ENCODE measurements at regions not wholly inside any gene's neighbourhood (a gene's known extent, or its start where the extent isn't known, plus 50 kb on each side); places are given as distances from the start of the nearest gene placed in this dataset.

- TF ChIP-seq CTCF (IDR thresholded peaks at IDR 0.05; ENCODE audit: unreplicated experiment): no peak
- Mint-ChIP-seq H3K36me3 (ENCODE audit: low read depth, unreplicated experiment) (peaks cover 4% of the 10 kb centered on the region), H3K27me3 (ENCODE audit: unreplicated experiment) (no peaks in the 10 kb centered on the region), H3K4me1 (ENCODE audit: unreplicated experiment) (peaks cover 4% of the 10 kb centered on the region), H3K27ac (ENCODE audit: unreplicated experiment) (no peak overlapping the region), H3K4me3 (ENCODE audit: unreplicated experiment) (no peak overlapping the region), H3K9me3 (ENCODE audit: unreplicated experiment) (no peaks in the 10 kb centered on the region)
- no peak for DNase-seq (ENCODE audit: low spot score)
Measured at GRCh38 chr20:56798634-56799033, 169.5 kb downstream of the TFAP2C start.

- H3K4me3 Mint-ChIP-seq (ENCODE audit: unreplicated experiment): no peak overlapping the region
- H3K27ac Mint-ChIP-seq (ENCODE audit: unreplicated experiment): no peak overlapping the region
- H3K27me3 Mint-ChIP-seq (ENCODE audit: unreplicated experiment): no peaks in the 10 kb centered on the region
- H3K36me3 Mint-ChIP-seq (ENCODE audit: low read depth, unreplicated experiment): peaks cover 4% of the 10 kb centered on the region
- H3K9me3 Mint-ChIP-seq (ENCODE audit: unreplicated experiment): no peaks in the 10 kb centered on the region
- no peak for TF ChIP-seq CTCF (IDR thresholded peaks at IDR 0.05; ENCODE audit: unreplicated experiment)
- H3K4me1 Mint-ChIP-seq (ENCODE audit: unreplicated experiment): peaks cover 4% of the 10 kb centered on the region
- DNase-seq (ENCODE audit: low spot score): no peak
Measured at GRCh38 chr20:56799187-56799586, 170.1 kb downstream of the TFAP2C start.

GRCh38 chr20:56800088-56800487 lies 171.0 kb downstream of the TFAP2C start:
- Mint-ChIP-seq H3K36me3 (ENCODE audit: low read depth, unreplicated experiment) (peaks cover 4% of the 10 kb centered on the region), H3K4me3 (ENCODE audit: unreplicated experiment) (no peak overlapping the region), H3K27ac (ENCODE audit: unreplicated experiment) (no peak overlapping the region), H3K4me1 (ENCODE audit: unreplicated experiment) (peaks cover 4% of the 10 kb centered on the region), H3K9me3 (ENCODE audit: unreplicated experiment) (no peaks in the 10 kb centered on the region), H3K27me3 (ENCODE audit: unreplicated experiment) (no peaks in the 10 kb centered on the region)
- TF ChIP-seq CTCF (IDR thresholded peaks at IDR 0.05; ENCODE audit: unreplicated experiment): no peak
- DNase-seq (ENCODE audit: low spot score): no peak

GRCh38 chr20:56801971-56802755 lies 173.1 kb downstream of the TFAP2C start:
- no peak for TF ChIP-seq CTCF (IDR thresholded peaks at IDR 0.05; ENCODE audit: unreplicated experiment)

GRCh38 chr20:56802805-56803204 lies 173.7 kb downstream of the TFAP2C start:
- TF ChIP-seq CTCF (IDR thresholded peaks at IDR 0.05; ENCODE audit: unreplicated experiment): no peak
- H3K27ac Mint-ChIP-seq (ENCODE audit: unreplicated experiment): no peak overlapping the region
- no peak for DNase-seq (ENCODE audit: low spot score)
- H3K9me3 Mint-ChIP-seq (ENCODE audit: unreplicated experiment): no peaks in the 10 kb centered on the region
- peaks cover 4% of the 10 kb centered on the region for H3K36me3 Mint-ChIP-seq (ENCODE audit: low read depth, unreplicated experiment)
- H3K4me1 Mint-ChIP-seq (ENCODE audit: unreplicated experiment): no peaks in the 10 kb centered on the region
- H3K4me3 Mint-ChIP-seq (ENCODE audit: unreplicated experiment): no peak overlapping the region
- H3K27me3 Mint-ChIP-seq (ENCODE audit: unreplicated experiment): no peaks in the 10 kb centered on the region

More at GRCh38 chr20:56801971-56802755, 173.1 kb downstream of the TFAP2C start:
- H3K4me1 Mint-ChIP-seq (ENCODE audit: unreplicated experiment): no peaks in the 10 kb centered on the region
- H3K27me3 Mint-ChIP-seq (ENCODE audit: unreplicated experiment): no peaks in the 10 kb centered on the region
- no peaks in the 10 kb centered on the region for H3K9me3 Mint-ChIP-seq (ENCODE audit: unreplicated experiment)
- no peak for DNase-seq (ENCODE audit: low spot score)
- H3K4me3 Mint-ChIP-seq (ENCODE audit: unreplicated experiment): no peak overlapping the region
- no peak overlapping the region for H3K27ac Mint-ChIP-seq (ENCODE audit: unreplicated experiment)
- H3K36me3 Mint-ChIP-seq (ENCODE audit: low read depth, unreplicated experiment): peaks cover 4% of the 10 kb centered on the region
